Left ventricle myocardium inferior (tissue), 1 donor: ENCODE measurements at regions not wholly inside any gene's neighbourhood (a gene's known extent, or its start where the extent isn't known, plus 50 kb on each side); places are given as distances from the start of the nearest gene placed in this dataset.

Source experiments
- DNase-seq: peaks from one replicate; pipeline ENCODE4 v3.0.0-alpha.2; 2020
- H3K27ac ChIP-seq: fragments of 200-600 bp; replicated peaks from 2 replicates; pipeline ENCODE4 v1.8.0; 2021
- H3K27me3 ChIP-seq: fragments of 200-600 bp; 2 replicates; pipeline ENCODE4 v1.8.0; 2021; ENCODE audit warnings: low read depth
- H3K36me3 ChIP-seq: fragments of 200-600 bp; 2 replicates; pipeline ENCODE4 v1.8.0; 2021
- H3K4me1 ChIP-seq: fragments of 200-600 bp; 2 replicates; pipeline ENCODE4 v1.8.0; 2021
- H3K4me3 ChIP-seq: fragments of 200-600 bp; 2 replicates; pipeline ENCODE4 v1.8.0; 2021; ENCODE audit warnings: mild to moderate bottlenecking, moderate library complexity
- H3K9me3 ChIP-seq: fragments of 200-600 bp; replicated peaks from 2 replicates; pipeline ENCODE4 v1.8.0; 2021
- CTCF ChIP-seq: fragments of 200-600 bp; IDR thresholded peaks from 2 replicates; pipeline ENCODE4 v1.8.0; 2021; ENCODE audit warnings: antibody characterized with exemption, mild to moderate bottlenecking, borderline replicate concordance
- intact Hi-C: fragments of 100-400 bp; cut with micrococcal nuclease; formaldehyde crosslinking; loops from one replicate; pipeline ENCODE4 v1.11.0; 2022
- donor health status: DM: no; HTN: yes; CAD: no; lungs with severe emphysema.

GRCh38 chr6:86563197-86563596, 374.1 kb upstream of the HTR1E start:
- no peaks in the 10 kb centered on the region for H3K36me3 ChIP-seq
- H3K27me3 ChIP-seq, result no peaks in the 10 kb centered on the region
- peaks cover 29% of the 10 kb centered on the region for H3K9me3 ChIP-seq
- no peak overlapping the region for H3K27ac ChIP-seq
- DNase-seq, result no peak
- no peak for TF ChIP-seq CTCF
- intact Hi-C loops, result no loop called here
- no peaks in the 10 kb centered on the region for H3K4me1 ChIP-seq
- no peak overlapping the region for H3K4me3 ChIP-seq

GRCh38 chr6:86558318-86558717, 379.0 kb upstream of the HTR1E start:
- H3K27ac ChIP-seq, result no peak overlapping the region
- TF ChIP-seq CTCF, result no peak
- DNase-seq, result no peak
- H3K36me3 ChIP-seq, result no peaks in the 10 kb centered on the region
- H3K4me1 ChIP-seq, result no peaks in the 10 kb centered on the region
- peaks cover 15% of the 10 kb centered on the region for H3K9me3 ChIP-seq
- intact Hi-C loops, result no loop called here
- no peak overlapping the region for H3K4me3 ChIP-seq
- H3K27me3 ChIP-seq, result no peaks in the 10 kb centered on the region

GRCh38 chr6:86537292-86537861, 400.0 kb upstream of the HTR1E start:
- Histone ChIP-seq H3K9me3 (peaks cover 1% of the 10 kb centered on the region), H3K27ac (no peak overlapping the region), H3K4me1 (no peaks in the 10 kb centered on the region), H3K4me3 (no peak overlapping the region), H3K27me3 (no peaks in the 10 kb centered on the region), H3K36me3 (no peaks in the 10 kb centered on the region)
- intact Hi-C loops, result no loop called here
- DNase-seq, result no peak
- TF ChIP-seq CTCF, result no peak

GRCh38 chr6:86536121-86536520, 401.2 kb upstream of the HTR1E start:
- no peak overlapping the region for H3K4me3 ChIP-seq

GRCh38 chr6:86535100-86535499, 402.2 kb upstream of the HTR1E start:
- no peak overlapping the region for H3K4me3 ChIP-seq
- H3K27me3 ChIP-seq, result no peaks in the 10 kb centered on the region
- H3K9me3 ChIP-seq, result peaks cover 10% of the 10 kb centered on the region
- TF ChIP-seq CTCF, result no peak
- intact Hi-C loops, result no loop called here
- no peaks in the 10 kb centered on the region for H3K4me1 ChIP-seq
- DNase-seq, result no peak
- no peaks in the 10 kb centered on the region for H3K36me3 ChIP-seq
- no peak overlapping the region for H3K27ac ChIP-seq

More at GRCh38 chr6:86536121-86536520, 401.2 kb upstream of the HTR1E start:
- intact Hi-C loops, result no loop called here
- no peaks in the 10 kb centered on the region for H3K36me3 ChIP-seq
- H3K9me3 ChIP-seq, result peaks cover 4% of the 10 kb centered on the region
- H3K4me1 ChIP-seq, result no peaks in the 10 kb centered on the region
- DNase-seq, result no peak
- TF ChIP-seq CTCF, result no peak
- no peak overlapping the region for H3K27ac ChIP-seq
- no peaks in the 10 kb centered on the region for H3K27me3 ChIP-seq
